BLaER1 (cell line): ENCODE measurements at regions not wholly inside any gene's neighbourhood (a gene's known extent, or its start where the extent isn't known, plus 50 kb on each side); places are given as distances from the start of the nearest gene placed in this dataset.

Experiments used
- H3K27ac ChIP-seq: shearing (Covaris generic); formaldehyde crosslinking; 2 replicates; pipeline ENCODE4 v1.8.1; 2022
- H3K27me3 ChIP-seq: shearing (Covaris generic); formaldehyde crosslinking; 2 replicates; pipeline ENCODE4 v1.8.1; 2022
- H3K36me3 ChIP-seq: shearing (Covaris generic); formaldehyde crosslinking; 2 replicates; pipeline ENCODE4 v1.8.1; 2022
- H3K4me1 ChIP-seq: shearing (Covaris generic); formaldehyde crosslinking; 2 replicates; pipeline ENCODE4 v1.8.1; 2022
- H3K4me2 ChIP-seq: shearing (Covaris generic); formaldehyde crosslinking; 2 replicates; pipeline ENCODE4 v1.8.1; 2022
- H3K4me3 ChIP-seq: shearing (Covaris generic); formaldehyde crosslinking; 2 replicates; pipeline ENCODE4 v1.8.1; 2022
- H3K9ac ChIP-seq: shearing (Covaris generic); formaldehyde crosslinking; 2 replicates; pipeline ENCODE4 v1.8.1; 2022
- H3K9me3 ChIP-seq: shearing (Covaris generic); formaldehyde crosslinking; 2 replicates; pipeline ENCODE4 v1.8.1; 2022
- H4K20me1 ChIP-seq: shearing (Covaris generic); formaldehyde crosslinking; 2 replicates; pipeline ENCODE4 v1.8.1; 2022
- Cebpa-rat ChIP-seq: shearing (Covaris generic); IDR thresholded peaks from 2 replicates; pipeline ENCODE4 v1.8.1; 2022

DNA sequence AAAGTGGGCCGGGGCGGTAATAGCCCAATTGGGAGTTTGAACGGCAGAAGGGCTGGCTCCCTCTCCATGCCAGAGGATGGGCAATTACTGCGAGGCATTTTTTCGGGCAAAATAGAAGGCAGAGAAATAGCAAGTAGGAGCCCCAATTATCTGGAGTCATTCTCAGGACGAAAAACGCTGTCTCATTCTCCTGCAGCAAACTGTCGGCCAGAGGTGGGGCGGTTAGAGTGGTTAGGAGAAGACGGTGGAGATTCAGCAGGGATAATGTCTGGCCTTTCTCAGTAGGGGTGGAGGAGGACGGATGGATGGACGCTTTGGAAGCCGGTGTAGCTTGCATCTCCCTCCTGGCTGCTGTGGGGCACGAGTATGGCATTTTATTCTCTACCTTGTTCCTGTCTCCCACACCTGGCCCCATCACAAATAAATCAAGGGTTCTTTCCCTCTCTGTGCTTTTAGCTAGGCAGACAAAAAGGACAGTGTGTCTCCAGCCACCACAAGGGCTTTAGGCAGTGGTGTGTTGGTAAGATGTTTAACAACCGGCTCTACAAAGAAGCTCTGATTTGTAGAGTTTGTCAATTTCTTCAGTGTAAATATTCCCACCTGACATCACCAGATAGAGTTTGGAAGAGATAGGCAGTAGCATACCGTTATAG is 140.5 kb upstream of the LHX5 start:
- no peak overlapping the region for H3K9ac ChIP-seq
- H4K20me1 ChIP-seq: no peaks in the 10 kb centered on the region; the same call in 1 of the 2 replicates
- no peak overlapping the region for H3K4me2 ChIP-seq
- TF ChIP-seq Cebpa-rat: no peak
- no peak overlapping the region for H3K4me3 ChIP-seq
- no peak overlapping the region for H3K27ac ChIP-seq
- H3K36me3 ChIP-seq: no peaks in the 10 kb centered on the region
- H3K9me3 ChIP-seq: peaks cover 11% of the 10 kb centered on the region; the same call in 1 of the 2 replicates
- H3K4me1 ChIP-seq: no peaks in the 10 kb centered on the region
- peaks cover 46% of the 10 kb centered on the region for H3K27me3 ChIP-seq

DNA sequence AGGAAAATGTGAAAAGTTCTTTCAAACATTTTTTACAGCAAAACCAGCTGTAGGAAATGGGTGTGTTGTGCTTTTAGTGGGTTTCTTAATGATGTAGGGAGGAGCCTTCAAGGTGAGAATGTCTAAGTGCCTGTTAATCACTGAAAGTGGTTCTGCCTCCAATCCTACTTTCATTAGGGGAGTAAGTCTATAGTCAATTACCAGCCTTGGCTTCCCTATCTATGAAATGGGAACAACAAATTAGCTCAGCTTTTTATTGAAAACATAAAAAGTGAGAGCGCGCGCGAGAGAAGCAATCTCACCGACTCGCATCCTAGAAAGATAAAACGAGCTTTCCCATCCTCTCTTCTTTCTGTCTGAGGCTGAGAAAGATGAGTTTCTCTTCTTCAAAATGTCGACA is 140.0 kb upstream of the LHX5 start:
- H3K9ac ChIP-seq: no peak overlapping the region
- peaks cover 11% of the 10 kb centered on the region; the same call in 1 of the 2 replicates for H3K9me3 ChIP-seq
- no peaks in the 10 kb centered on the region; the same call in 1 of the 2 replicates for H4K20me1 ChIP-seq
- H3K4me1 ChIP-seq: no peaks in the 10 kb centered on the region
- H3K36me3 ChIP-seq: no peaks in the 10 kb centered on the region
- H3K4me2 ChIP-seq: no peak overlapping the region
- H3K27ac ChIP-seq: no peak overlapping the region
- TF ChIP-seq Cebpa-rat: no peak
- no peak overlapping the region for H3K4me3 ChIP-seq
- H3K27me3 ChIP-seq: peaks cover 46% of the 10 kb centered on the region

DNA sequence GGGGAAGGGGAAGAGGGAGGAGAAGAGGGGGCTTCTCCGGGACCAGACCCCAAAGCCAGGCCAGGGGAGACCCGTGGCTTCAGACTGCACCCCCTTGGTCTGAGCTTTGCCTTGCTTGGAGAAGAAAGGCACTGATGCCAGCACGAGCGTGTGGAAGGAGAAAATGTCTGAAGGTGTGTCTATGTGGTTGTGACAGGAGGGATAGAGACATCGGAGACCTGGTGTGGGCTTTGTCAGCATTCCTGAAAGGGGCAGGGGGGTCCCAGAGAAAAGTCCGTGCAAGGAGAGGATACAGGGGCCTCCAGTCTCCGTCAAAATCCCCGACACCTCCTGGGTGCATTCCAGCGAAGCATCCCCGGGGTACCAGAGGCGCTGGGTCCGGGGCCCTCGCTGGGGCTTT is 139.0 kb upstream of the LHX5 start:
- Histone ChIP-seq H3K9me3 (peaks cover 11% of the 10 kb centered on the region; the same call in 1 of the 2 replicates), H3K27me3 (peaks cover 46% of the 10 kb centered on the region), H4K20me1 (no peaks in the 10 kb centered on the region; the same call in 1 of the 2 replicates), H3K9ac (no peak overlapping the region), H3K4me1 (no peaks in the 10 kb centered on the region), H3K4me3 (no peak overlapping the region), H3K36me3 (no peaks in the 10 kb centered on the region), H3K27ac (no peak overlapping the region), H3K4me2 (no peak overlapping the region)
- no peak for TF ChIP-seq Cebpa-rat

DNA sequence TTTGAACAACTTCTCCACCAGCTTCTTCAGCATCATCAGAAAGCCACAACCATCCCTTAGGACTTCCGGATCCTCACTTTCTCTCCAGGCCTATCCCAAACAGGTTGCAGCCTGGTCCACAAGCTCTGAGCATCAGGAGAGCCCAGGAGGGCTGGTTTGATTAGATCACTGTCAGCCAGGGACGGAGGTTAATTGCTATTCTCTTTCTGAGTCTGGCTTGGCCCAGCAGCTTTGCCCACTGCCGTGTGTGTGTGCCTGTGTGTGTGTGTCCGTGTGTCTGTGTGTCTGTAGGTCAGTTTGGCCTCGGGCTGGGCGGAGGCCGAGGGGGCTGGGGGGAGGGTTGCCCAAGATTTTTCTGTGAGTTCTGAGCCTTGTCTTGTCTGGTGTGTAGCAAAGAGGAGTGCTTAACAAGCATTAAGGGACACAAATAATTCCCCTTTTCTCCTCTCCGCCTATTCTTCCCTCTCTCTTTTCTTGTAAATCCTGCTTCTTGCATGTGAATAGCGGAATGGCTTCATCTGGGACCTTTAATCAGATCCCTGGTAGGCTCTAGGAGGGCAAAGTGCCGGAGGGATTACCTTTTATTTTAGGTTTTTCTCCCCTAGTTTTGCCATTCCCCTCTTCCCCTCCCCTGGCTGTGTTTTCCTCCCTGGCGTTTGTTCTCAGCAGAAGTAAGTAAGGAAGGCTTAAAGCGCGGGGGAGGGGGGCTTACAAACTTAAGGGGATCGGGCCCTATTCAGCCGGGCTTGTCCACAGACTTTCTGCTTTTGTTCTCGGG is 138.2 kb upstream of the LHX5 start:
- no peak overlapping the region for H3K27ac ChIP-seq
- H3K36me3 ChIP-seq: no peaks in the 10 kb centered on the region
- no peak overlapping the region for H3K9ac ChIP-seq
- no peak overlapping the region for H3K4me3 ChIP-seq
- no peak overlapping the region for H3K4me2 ChIP-seq
- TF ChIP-seq Cebpa-rat: no peak
- H3K9me3 ChIP-seq: peaks cover 11% of the 10 kb centered on the region; the same call in 1 of the 2 replicates
- no peaks in the 10 kb centered on the region; the same call in 1 of the 2 replicates for H4K20me1 ChIP-seq
- H3K4me1 ChIP-seq: no peaks in the 10 kb centered on the region
- peaks cover 46% of the 10 kb centered on the region for H3K27me3 ChIP-seq

DNA sequence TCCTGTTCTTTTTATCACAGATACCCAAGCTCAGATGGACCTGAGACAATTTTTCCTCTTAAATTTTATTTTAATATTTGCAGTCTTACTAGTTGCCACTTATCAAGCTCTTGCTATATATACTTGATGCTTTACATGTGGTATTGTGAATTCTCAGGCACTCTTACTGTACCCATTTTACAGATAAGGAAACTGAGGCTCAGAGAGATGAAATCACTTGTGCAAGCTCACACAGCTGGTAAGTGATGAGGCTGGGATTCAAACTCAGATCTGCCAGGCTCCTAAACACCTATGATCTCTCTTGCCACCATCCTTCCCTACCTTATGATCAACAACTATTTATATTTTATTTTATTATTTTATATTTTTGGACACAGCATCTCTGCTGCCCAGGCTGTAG is 133.0 kb upstream of the LHX5 start:
- Histone ChIP-seq H3K27me3 (peaks cover 8% of the 10 kb centered on the region), H3K36me3 (no peaks in the 10 kb centered on the region), H3K27ac (no peak overlapping the region), H3K9me3 (no peaks in the 10 kb centered on the region), H3K4me3 (no peak overlapping the region), H3K9ac (no peak overlapping the region), H3K4me2 (no peak overlapping the region), H4K20me1 (no peaks in the 10 kb centered on the region), H3K4me1 (no peaks in the 10 kb centered on the region)
- TF ChIP-seq Cebpa-rat: no peak

DNA sequence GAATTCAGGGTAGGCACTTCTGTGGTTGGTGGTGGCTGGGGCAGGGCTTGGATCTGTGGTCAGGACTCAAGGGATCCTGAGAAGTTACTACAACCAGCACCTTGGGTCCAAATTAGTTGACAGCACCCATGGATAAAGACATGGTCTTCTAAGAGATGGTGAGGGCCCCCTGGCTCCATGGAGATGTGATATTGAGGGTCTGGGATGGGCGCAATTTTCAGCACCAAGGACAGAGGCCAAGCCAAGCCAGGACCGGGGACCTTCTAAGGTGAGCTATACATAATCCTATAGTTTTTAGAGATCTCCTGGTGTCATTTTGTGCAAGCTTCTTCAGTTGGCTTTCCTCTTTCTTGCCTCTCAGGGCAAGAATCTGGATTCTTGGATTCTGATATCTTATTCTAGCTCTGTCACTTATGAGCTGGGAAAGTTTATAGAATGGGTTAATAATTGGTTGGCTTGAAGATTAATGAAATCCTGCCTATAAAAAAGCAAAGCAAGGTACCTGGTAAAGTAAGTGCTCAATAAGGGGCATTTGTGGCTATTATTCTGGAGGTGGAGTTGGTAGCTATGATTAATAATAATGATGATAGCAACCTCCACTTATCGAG is 130.1 kb upstream of the LHX5 start:
- Histone ChIP-seq H3K9ac (no peak overlapping the region), H3K4me3 (no peak overlapping the region), H4K20me1 (no peaks in the 10 kb centered on the region), H3K9me3 (no peaks in the 10 kb centered on the region), H3K4me1 (no peaks in the 10 kb centered on the region), H3K27ac (no peak overlapping the region), H3K4me2 (no peak overlapping the region), H3K36me3 (no peaks in the 10 kb centered on the region), H3K27me3 (no peaks in the 10 kb centered on the region)
- TF ChIP-seq Cebpa-rat: no peak

DNA sequence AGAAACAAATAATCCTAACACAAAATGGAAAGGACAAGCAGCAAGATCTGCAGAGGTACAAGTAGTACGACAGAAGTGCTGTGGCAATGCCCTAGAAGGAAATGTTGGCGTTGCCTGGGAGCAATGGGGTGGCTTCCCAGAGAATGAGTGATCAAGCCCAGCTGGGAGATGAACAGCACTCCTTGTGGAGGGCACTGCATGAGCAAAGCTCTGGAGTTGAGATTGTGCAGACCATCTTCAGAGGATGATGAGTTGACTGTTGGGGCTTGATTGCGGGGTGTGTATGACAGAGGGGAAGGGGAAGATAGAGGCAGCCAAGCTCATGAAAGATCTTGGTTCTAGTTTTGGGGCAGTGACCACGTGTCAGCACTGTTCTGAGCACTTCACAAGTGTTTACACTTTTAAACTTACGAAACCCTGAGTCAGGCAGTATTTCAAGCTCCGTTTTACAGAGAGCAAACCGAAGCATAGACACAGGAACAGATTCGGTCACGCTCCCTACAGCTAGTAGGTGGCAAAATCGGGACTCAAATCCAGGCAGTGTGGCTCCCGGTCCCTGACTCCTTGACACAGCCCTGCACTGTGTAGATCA is 127.2 kb upstream of the LHX5 start:
- Histone ChIP-seq H3K9me3 (0 out of 2 replicates have a peak, but pooled peaks cover 4% of the 10 kb centered on the region), H4K20me1 (no peaks in the 10 kb centered on the region), H3K36me3 (no peaks in the 10 kb centered on the region), H3K27me3 (no peaks in the 10 kb centered on the region), H3K4me1 (no peaks in the 10 kb centered on the region), H3K4me3 (no peak overlapping the region), H3K9ac (no peak overlapping the region), H3K4me2 (no peak overlapping the region), H3K27ac (no peak overlapping the region)
- no peak for TF ChIP-seq Cebpa-rat

DNA sequence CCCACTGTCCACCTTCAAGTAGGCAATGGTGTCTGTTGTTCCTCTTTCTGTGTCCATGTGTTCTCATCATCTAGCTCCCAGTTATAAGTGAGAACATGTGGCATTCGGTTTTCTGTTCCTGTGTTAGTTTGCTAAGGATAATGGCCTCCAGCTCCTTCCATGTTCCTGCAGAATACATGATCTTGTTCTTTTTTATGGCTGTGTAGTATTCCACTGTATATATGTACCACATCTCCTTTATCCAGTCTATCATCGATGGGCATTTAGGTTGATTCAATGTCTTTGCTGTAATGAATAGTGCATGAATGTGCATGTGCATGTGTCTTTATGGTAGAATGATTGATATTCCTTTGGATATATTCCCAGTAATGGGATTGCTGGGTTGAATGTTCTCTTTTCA is 123.3 kb upstream of the LHX5 start:
- no peak overlapping the region for H3K4me2 ChIP-seq
- H3K27ac ChIP-seq: no peak overlapping the region
- H3K4me1 ChIP-seq: peaks cover 19% of the 10 kb centered on the region
- H3K9me3 ChIP-seq: 0 out of 2 replicates have a peak, but pooled peaks cover 4% of the 10 kb centered on the region
- no peaks in the 10 kb centered on the region for H3K36me3 ChIP-seq
- H3K4me3 ChIP-seq: no peak overlapping the region
- H4K20me1 ChIP-seq: no peaks in the 10 kb centered on the region
- no peaks in the 10 kb centered on the region for H3K27me3 ChIP-seq
- no peak for TF ChIP-seq Cebpa-rat
- H3K9ac ChIP-seq: no peak overlapping the region

DNA sequence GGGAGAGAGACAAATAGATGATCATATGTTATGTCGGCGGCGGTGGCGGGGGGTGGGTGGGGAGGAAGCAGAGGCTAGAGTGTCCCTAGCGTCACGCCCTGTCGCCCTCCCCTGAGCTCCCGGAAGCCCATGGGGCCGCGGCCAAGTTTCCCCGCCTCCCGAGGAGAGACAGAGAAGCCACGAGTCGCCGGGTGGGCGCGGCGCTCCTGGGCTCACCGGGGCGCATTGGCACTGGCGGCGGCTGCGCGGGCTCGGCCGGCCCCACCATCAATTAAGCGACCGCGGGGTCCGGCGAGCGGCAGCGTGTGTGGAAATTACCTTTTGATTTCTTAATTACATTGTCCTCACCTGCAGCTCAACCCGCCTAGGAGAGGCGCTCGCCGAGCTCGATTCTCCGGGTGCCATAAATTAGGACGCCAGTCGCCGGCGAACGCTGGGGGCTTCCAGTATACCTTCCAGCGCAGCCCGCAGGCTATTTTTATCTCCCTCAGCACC is 119.9 kb upstream of the LHX5 start:
- 0 out of 2 replicates have a peak, but pooled peaks cover 4% of the 10 kb centered on the region for H3K9me3 ChIP-seq
- H3K27me3 ChIP-seq: no peaks in the 10 kb centered on the region
- no peak overlapping the region for H3K27ac ChIP-seq
- H3K9ac ChIP-seq: 0 out of 2 replicates have a peak overlapping the region, but pooled peaks have one; percentile 45
- H3K4me1 ChIP-seq: peaks cover 19% of the 10 kb centered on the region
- TF ChIP-seq Cebpa-rat: no peak
- peak overlapping the region; percentile 62 for H3K4me3 ChIP-seq
- peak overlapping the region; percentile 87 for H3K4me2 ChIP-seq
- H3K36me3 ChIP-seq: no peaks in the 10 kb centered on the region
- H4K20me1 ChIP-seq: no peaks in the 10 kb centered on the region
